ENCODE measurements at regions not wholly inside any gene's neighbourhood (a gene's known extent, or its start where the extent isn't known, plus 50 kb on each side); places are given as distances from the start of the nearest gene placed in this dataset.

GRCh38 chr2:212926940-212927339 lies 224.5 kb downstream of the IKZF2 start:
- no peak for TF ChIP-seq EZH2 (IDR thresholded peaks at IDR 0.05)
- TF ChIP-seq CTCF (IDR thresholded peaks at IDR 0.05), result no peak
